ENCODE measurements at regions not wholly inside any gene's neighbourhood (a gene's known extent, or its start where the extent isn't known, plus 50 kb on each side); places are given as distances from the start of the nearest gene placed in this dataset.

- DNase-seq: peak; percentile 9 to 64
These were observed 52.1 kb downstream of the GSC start for GRCh38 chr14:94717808-94718207.

GRCh38 chr14:94716976-94717375, 52.9 kb downstream of the GSC start:
- DNase-seq: no peak

- DNase-seq: no peak
These were observed 56.8 kb downstream of the GSC start for GRCh38 chr14:94713115-94713514.

GRCh38 chr14:94710731-94711130, 59.2 kb downstream of the GSC start:
- no peak for DNase-seq

GRCh38 chr14:94707494-94707893, 62.4 kb downstream of the GSC start:
- DNase-seq: no peak

- DNase-seq: no peak
These were observed 63.8 kb downstream of the GSC start for GRCh38 chr14:94706133-94706532.

GRCh38 chr14:94702629-94703028, 67.3 kb downstream of the GSC start:
- DNase-seq: no peak

GRCh38 chr14:94701861-94702370, 68.0 kb downstream of the GSC start:
- no peak for DNase-seq

- peak in 1 of 2 experiments; percentile 15 for DNase-seq
These were observed 69.6 kb downstream of the GSC start for GRCh38 chr14:94700336-94700735.

GRCh38 chr14:94699831-94700230, 70.1 kb downstream of the GSC start:
- DNase-seq: no peak

GRCh38 chr14:94697773-94698556, 71.9 kb downstream of the GSC start:
- DNase-seq: no peak

- no peak for DNase-seq
These were observed 73.4 kb downstream of the GSC start for GRCh38 chr14:94696518-94696917.

- no peak for DNase-seq
These were observed 74.7 kb downstream of the GSC start for GRCh38 chr14:94695231-94695630.

- DNase-seq: no peak
These were observed 78.3 kb downstream of the GSC start for GRCh38 chr14:94691660-94692034.

- DNase-seq: no peak
These were observed 78.8 kb downstream of the GSC start for GRCh38 chr14:94690896-94691659.

- DNase-seq: no peak
These were observed 78.3 kb downstream of the SERPINA3 start for GRCh38 chr14:94690486-94690885.

GRCh38 chr14:94689985-94690400, 77.8 kb downstream of the SERPINA3 start:
- DNase-seq: no peak

- peak; percentile 9 to 72 for DNase-seq
These were observed 77.2 kb downstream of the SERPINA3 start for GRCh38 chr14:94689218-94689984.

GRCh38 chr14:94686511-94687160, 74.4 kb downstream of the SERPINA3 start:
- DNase-seq: no peak

GRCh38 chr14:94685681-94686485, 73.7 kb downstream of the SERPINA3 start:
- no peak for DNase-seq

GRCh38 chr14:94685166-94685581, 73.0 kb downstream of the SERPINA3 start:
- DNase-seq: peak; percentile 70 to 87

GRCh38 chr14:94682736-94683135, 70.5 kb downstream of the SERPINA3 start:
- DNase-seq: no peak

Measured in NCI-H524 (cell line).